B cell (primary cell): ENCODE measurements at regions not wholly inside any gene's neighbourhood (a gene's known extent, or its start where the extent isn't known, plus 50 kb on each side); places are given as distances from the start of the nearest gene placed in this dataset.

Experiments
- ATAC-seq: fragments of 200-7000 bp; cut with Tn5 transposase; one replicate; pipeline ENCODE4 v1.10.0; 2021; ENCODE audit warnings: low read depth, mild to moderate bottlenecking, moderate number of reproducible peaks, moderate library complexity
- CTCF ChIA-PET: fragments of 350-600 bp; sonication (Branson Sonifier 250); formaldehyde crosslinking; loops from one replicate; lab custom pipeline; 2021; ENCODE audit warnings: antibody characterized with exemption, inconsistent platforms; lab: Charles Lee
- POLR2A ChIA-PET: fragments of 350-600 bp; sonication (Branson Sonifier 250); formaldehyde crosslinking; loops from one replicate; lab custom pipeline; 2021; ENCODE audit warnings: antibody characterized with exemption; lab: Charles Lee
- DNase-seq: peaks from one replicate; pipeline ENCODE4 v3.0.0; 2013
- H2AFZ ChIP-seq: 2 replicates; pipeline ENCODE4 v1.6.1; 2012; ENCODE audit warnings: mild to moderate bottlenecking, low read depth, low read length; ENCODE audit not compliant: insufficient read depth, poor library complexity, severe bottlenecking
- H3K27ac ChIP-seq, 2 donors: 1 replicate in 1 of 2; 2 replicates in 1 of 2; pipeline ENCODE4 v1.5.1; 2012 to 2013; ENCODE audit warnings: low read length in 2 of 2, mild to moderate bottlenecking in 2 of 2, moderate library complexity in 1 of 2
- H3K27me3 ChIP-seq, 4 experiments: fragments of 200-600 bp in 1 of 4; sonication (generic) in 1 of 4; replicated peaks in 1 of 4; 1 replicate in 2 of 4; 2 replicates in 2 of 4; pipeline versions ENCODE4 v1.6.1 to v1.7.0; 2013 to 2016; ENCODE audit warnings: low read length in 3 of 4, mild to moderate bottlenecking in 2 of 4, mixed read lengths in 1 of 4, moderate library complexity in 1 of 4; ENCODE audit not compliant: insufficient read depth in 4 of 4, control insufficient read depth in 3 of 4; ENCODE audit errors: control extremely low read depth in 1 of 4
- H3K36me3 ChIP-seq, 2 experiments: replicated peaks in 1 of 2; 1 replicate in 1 of 2; 2 replicates in 1 of 2; pipeline versions ENCODE4 v1.6.1 to v1.7.1; 2013; ENCODE audit warnings: low read length in 1 of 2; ENCODE audit not compliant: insufficient read depth in 2 of 2, control insufficient read depth in 1 of 2; ENCODE audit errors: control extremely low read depth in 1 of 2, extremely low read depth in 1 of 2
- H3K4me1 ChIP-seq, 2 donors: fragments of 200-600 bp in 1 of 2; sonication (generic) in 1 of 2; 1 replicate in 1 of 2; 2 replicates in 1 of 2; pipeline versions ENCODE4 v1.5.1 to v1.6.1; 2013 to 2017; ENCODE audit warnings: low read length in 2 of 2; ENCODE audit not compliant: control insufficient read depth in 2 of 2, insufficient read depth in 2 of 2
- H3K4me2 ChIP-seq: replicated peaks from 2 replicates; pipeline ENCODE3; 2012; ENCODE audit warnings: mild to moderate bottlenecking, low read depth, low read length; ENCODE audit not compliant: poor library complexity, severe bottlenecking
- H3K4me3 ChIP-seq, 5 experiments: fragments of 200-600 bp in 1 of 5; sonication (generic) in 1 of 5; 1 replicate in 3 of 5; 2 replicates in 2 of 5; pipeline versions ENCODE4 v1.5.1 to v1.7.0; 2011 to 2016; ENCODE audit warnings: low read length in 4 of 5, mild to moderate bottlenecking in 4 of 5, low read depth in 2 of 5, control low read depth in 1 of 5, moderate library complexity in 1 of 5; ENCODE audit not compliant: insufficient read depth in 1 of 5; ENCODE audit errors: control extremely low read depth in 1 of 5, extremely low read depth in 1 of 5
- H3K79me2 ChIP-seq: fragments of 200-600 bp; sonication (generic); one replicate; pipeline ENCODE4 v1.6.0; 2016; ENCODE audit warnings: low read length; ENCODE audit not compliant: control insufficient read depth, insufficient read depth
- H3K9ac ChIP-seq: fragments of 200-600 bp; sonication (generic); 2 replicates; pipeline ENCODE4 v1.6.1; 2017; ENCODE audit warnings: mild to moderate bottlenecking, low read length, moderate library complexity
- H3K9me3 ChIP-seq, 3 donors: one replicate each; pipeline versions ENCODE4 v1.6.1 to v1.7.1; 2013; ENCODE audit warnings: low read length in 2 of 3; ENCODE audit not compliant: control insufficient read depth in 2 of 3, insufficient read depth in 1 of 3; ENCODE audit errors: control extremely low read depth in 1 of 3
- H4K20me1 ChIP-seq: 2 replicates; pipeline ENCODE4 v1.6.0; 2012; ENCODE audit warnings: mild to moderate bottlenecking, low read length; ENCODE audit not compliant: insufficient read depth, control insufficient read depth, poor library complexity, severe bottlenecking
- H3K27ac Mint-ChIP-seq: one replicate; pipeline ENCODE4 v1.8.0; 2021; ENCODE audit warnings: mixed read lengths
- H3K27me3 Mint-ChIP-seq: one replicate; pipeline ENCODE4 v1.8.0; 2021; ENCODE audit warnings: mixed read lengths
- H3K4me1 Mint-ChIP-seq: one replicate; pipeline ENCODE4 v1.8.0; 2021; ENCODE audit warnings: mixed read lengths
- H3K4me3 Mint-ChIP-seq: one replicate; pipeline ENCODE4 v1.8.0; 2021; ENCODE audit warnings: mixed read lengths
- H3K9me3 Mint-ChIP-seq: one replicate; pipeline ENCODE4 v1.8.0; 2022; ENCODE audit warnings: mixed read lengths; ENCODE audit not compliant: insufficient read depth
- EZH2 ChIP-seq: IDR thresholded peaks from 2 replicates; pipeline ENCODE4 v1.6.1; 2012; ENCODE audit warnings: borderline replicate concordance, low read depth, mild to moderate bottlenecking, moderate library complexity, low read length; ENCODE audit not compliant: insufficient read depth, poor library complexity, severe bottlenecking
- WGBS: methylation state at CpG from one replicate; pipeline ENCODE4 v1.1.5; 2013; ENCODE audit warnings: missing lambda C conversion rate; ENCODE audit not compliant: insufficient coverage; 5-methylcytosine and 5-hydroxymethylcytosine counted together
- intact Hi-C: fragments of 100-400 bp; cut with micrococcal nuclease; formaldehyde crosslinking; loops from one replicate; pipeline ENCODE4 v1.10.0; 2022
- TF ChIP-seq, protein P1 (sequence below): fragments of 200-600 bp; IDR thresholded peaks from one replicate; pipeline ENCODE4 v1.8.0; 2022; ENCODE audit warnings: antibody characterized with exemption, mild to moderate bottlenecking

DNA sequence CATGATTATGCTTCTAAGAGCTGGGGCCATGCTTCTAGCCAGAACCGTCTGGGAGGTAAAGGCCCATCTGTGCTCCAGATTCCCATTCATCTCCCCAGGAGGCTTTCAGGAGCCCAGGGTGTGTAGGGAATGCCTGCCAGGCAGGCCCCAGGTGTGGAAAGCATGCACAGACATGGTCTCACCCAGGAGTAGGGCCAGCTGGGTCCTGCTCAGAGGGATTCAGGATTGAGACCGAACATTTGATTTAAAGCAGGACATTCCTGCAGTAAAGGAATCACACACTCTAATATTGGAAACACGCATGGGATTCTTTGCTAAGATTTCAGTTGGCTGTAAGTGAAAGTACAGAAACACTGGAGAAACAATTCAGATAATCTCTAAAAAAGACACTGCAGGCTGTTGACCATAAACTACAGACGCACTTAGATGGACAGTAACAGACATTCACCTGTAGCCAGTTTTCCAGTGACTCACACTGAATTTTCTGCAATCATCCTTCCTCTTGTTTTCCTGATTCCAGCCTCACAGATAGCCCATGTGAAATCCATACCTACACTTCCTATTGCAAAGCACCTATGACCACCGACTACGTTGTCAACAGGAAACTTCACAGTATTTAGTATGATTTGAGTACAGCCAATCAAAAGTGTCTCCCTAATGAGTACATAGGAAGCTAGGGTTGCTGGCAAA, 257.8 kb downstream of the TBC1D4 start:
- Mint-ChIP-seq H3K4me1 (peaks cover 6% of the 10 kb centered on the region), H3K27ac (no peak overlapping the region), H3K27me3 (peaks cover 13% of the 10 kb centered on the region), H3K9me3 (no peaks in the 10 kb centered on the region), H3K4me3 (no peak overlapping the region)
- Histone ChIP-seq H2AFZ (no peak overlapping the region), H3K4me2 (no peak overlapping the region), H3K9ac (no peak overlapping the region), H3K36me3 (no peaks in the 10 kb centered on the region), H3K27me3 (peaks cover 0 to 9% (median 0%) of the 10 kb centered on the region in 4 experiments), H3K4me3 (no peak overlapping the region), H4K20me1 (no peaks in the 10 kb centered on the region), H3K9me3 (peaks cover 0 to 5% (median 0%) of the 10 kb centered on the region in 3 donors), H3K79me2 (no peaks in the 10 kb centered on the region), H3K27ac (no peak overlapping the region), H3K4me1 (peaks cover 0 to 5% of the 10 kb centered on the region in 2 donors)
- ATAC-seq (no peak), DNase-seq (no peak)
- intact Hi-C loops: no loop called here
- POLR2A ChIA-PET: no interaction called here
- TF ChIP-seq, protein P1, sequence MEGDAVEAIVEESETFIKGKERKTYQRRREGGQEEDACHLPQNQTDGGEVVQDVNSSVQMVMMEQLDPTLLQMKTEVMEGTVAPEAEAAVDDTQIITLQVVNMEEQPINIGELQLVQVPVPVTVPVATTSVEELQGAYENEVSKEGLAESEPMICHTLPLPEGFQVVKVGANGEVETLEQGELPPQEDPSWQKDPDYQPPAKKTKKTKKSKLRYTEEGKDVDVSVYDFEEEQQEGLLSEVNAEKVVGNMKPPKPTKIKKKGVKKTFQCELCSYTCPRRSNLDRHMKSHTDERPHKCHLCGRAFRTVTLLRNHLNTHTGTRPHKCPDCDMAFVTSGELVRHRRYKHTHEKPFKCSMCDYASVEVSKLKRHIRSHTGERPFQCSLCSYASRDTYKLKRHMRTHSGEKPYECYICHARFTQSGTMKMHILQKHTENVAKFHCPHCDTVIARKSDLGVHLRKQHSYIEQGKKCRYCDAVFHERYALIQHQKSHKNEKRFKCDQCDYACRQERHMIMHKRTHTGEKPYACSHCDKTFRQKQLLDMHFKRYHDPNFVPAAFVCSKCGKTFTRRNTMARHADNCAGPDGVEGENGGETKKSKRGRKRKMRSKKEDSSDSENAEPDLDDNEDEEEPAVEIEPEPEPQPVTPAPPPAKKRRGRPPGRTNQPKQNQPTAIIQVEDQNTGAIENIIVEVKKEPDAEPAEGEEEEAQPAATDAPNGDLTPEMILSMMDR: no peak
- no peak for TF ChIP-seq EZH2
- WGBS: 100% methylated on average over 2 of the region's 6 CpGs
- CTCF ChIA-PET: interaction anchor here (0.6 kb wide), 1 partner anchor 278 kb away, joined by 3 read pairs; no protein-coding TSS in a partner anchor

DNA sequence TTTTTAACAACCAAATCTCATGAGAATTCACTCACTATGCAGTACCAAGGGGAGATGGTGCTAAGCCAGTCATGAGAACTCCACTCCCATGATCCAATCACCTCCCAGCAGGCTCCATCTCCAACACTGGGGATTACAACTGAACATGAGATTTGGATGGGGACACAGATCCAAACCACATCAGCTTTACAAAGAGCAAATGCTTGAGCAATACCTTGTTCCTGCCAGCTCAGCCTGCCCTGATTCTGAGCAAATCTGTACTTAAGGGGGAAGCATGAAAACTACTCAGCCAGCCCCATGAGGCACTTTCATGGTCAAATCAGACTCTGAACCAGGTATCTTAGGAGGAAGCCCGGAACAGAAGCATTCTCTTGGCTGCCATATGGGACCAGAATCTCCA, 259.9 kb downstream of the TBC1D4 start:
- no peak overlapping the region for H2AFZ ChIP-seq
- no peaks in the 10 kb centered on the region for H4K20me1 ChIP-seq
- intact Hi-C loops: no loop called here
- peaks cover 0 to 5% of the 10 kb centered on the region in 2 donors for H3K4me1 ChIP-seq
- no peak overlapping the region for H3K9ac ChIP-seq
- Mint-ChIP-seq H3K9me3 (no peaks in the 10 kb centered on the region), H3K27me3 (peaks cover 30% of the 10 kb centered on the region), H3K27ac (no peak overlapping the region), H3K4me3 (no peak overlapping the region), H3K4me1 (peaks cover 6% of the 10 kb centered on the region)
- ChIA-PET POLR2A (no interaction called here), CTCF (no interaction called here)
- TF ChIP-seq, protein P1: no peak
- no peaks in the 10 kb centered on the region for H3K36me3 ChIP-seq
- ATAC-seq: no peak
- peaks cover 0 to 5% (median 0%) of the 10 kb centered on the region in 3 donors for H3K9me3 ChIP-seq
- peaks cover 0 to 9% (median 3%) of the 10 kb centered on the region in 4 experiments for H3K27me3 ChIP-seq
- 80% methylated on average over 1 of the region's 1 CpG for WGBS
- H3K27ac ChIP-seq: no peak overlapping the region
- no peak for DNase-seq
- H3K79me2 ChIP-seq: no peaks in the 10 kb centered on the region
- no peak overlapping the region for H3K4me2 ChIP-seq
- H3K4me3 ChIP-seq: no peak overlapping the region
